H1 (cell line): ENCODE measurements at regions not wholly inside any gene's neighbourhood (a gene's known extent, or its start where the extent isn't known, plus 50 kb on each side); places are given as distances from the start of the nearest gene placed in this dataset.

Experiments
- CTCF ChIA-PET: fragments of 300-600 bp; sonication (Branson Sonifier 250); formaldehyde crosslinking; loops from one replicate; lab custom pipeline; 2021; ENCODE audit not compliant: partially characterized antibody; lab: Charles Lee
- POLR2A ChIA-PET: fragments of 300-600 bp; sonication (Branson Sonifier 250); formaldehyde crosslinking; loops from one replicate; lab custom pipeline; 2021; ENCODE audit warnings: inconsistent platforms; ENCODE audit not compliant: partially characterized antibody; lab: Charles Lee
- DNase-seq, 2 experiments: peaks; one replicate each; pipeline versions ENCODE4 v3.0.0 to v3.0.0-alpha.2; 2010 to 2022; ENCODE audit warnings: low spot score in 2 of 2, low read depth in 1 of 2, mixed read lengths in 1 of 2
- FAIRE-seq: peaks from 2 replicates; lab custom pipeline; 2011; peaks lifted over from hg19 to GRCh38; lab: Jason Lieb, UNC
- H2AFZ ChIP-seq: 2 replicates; pipeline ENCODE4 v1.8.1; 2012; ENCODE audit warnings: low read length, inconsistent platforms
- H2AK5ac ChIP-seq: 2 replicates; pipeline ENCODE4 v1.6.1; 2013; ENCODE audit warnings: low read depth, low read length
- H2BK120ac ChIP-seq: replicated peaks from 2 replicates; pipeline ENCODE3; 2013; ENCODE audit warnings: low read depth, low read length, inconsistent platforms
- H2BK12ac ChIP-seq: 2 replicates; pipeline ENCODE4 v1.6.1; 2013; ENCODE audit warnings: low read depth, low read length
- H2BK15ac ChIP-seq: 2 replicates; pipeline ENCODE4 v1.6.1; 2013; ENCODE audit warnings: low read length
- H2BK20ac ChIP-seq: 2 replicates; pipeline ENCODE4 v1.6.1; 2013; ENCODE audit warnings: low read length
- H2BK5ac ChIP-seq: 2 replicates; pipeline ENCODE4 v1.6.1; 2013; ENCODE audit warnings: low read depth, low read length
- H3K14ac ChIP-seq: 2 replicates; pipeline ENCODE4 v1.6.1; 2013; ENCODE audit warnings: inconsistent platforms; ENCODE audit not compliant: insufficient read length
- H3K18ac ChIP-seq: 2 replicates; pipeline ENCODE4 v1.6.1; 2013; ENCODE audit warnings: low read length; ENCODE audit errors: extremely low read depth
- H3K23ac ChIP-seq: 2 replicates; pipeline ENCODE4 v1.6.1; 2013; ENCODE audit warnings: inconsistent platforms; ENCODE audit not compliant: insufficient read length
- H3K23me2 ChIP-seq: 2 replicates; pipeline ENCODE4 v1.6.1; 2013; ENCODE audit warnings: low read depth, low read length
- H3K27ac ChIP-seq: 2 replicates; pipeline ENCODE4 v1.6.1; 2011; ENCODE audit warnings: low read depth, low read length, inconsistent platforms
- H3K27me3 ChIP-seq, 4 experiments: replicated peaks in 1 of 4; 1 replicate in 1 of 4; 2 replicates in 3 of 4; pipeline versions ENCODE4 v1.6.1 to v1.8.1; 2011 to 2013; ENCODE audit warnings: low read length in 3 of 4, mild to moderate bottlenecking in 3 of 4, inconsistent platforms in 2 of 4, mixed read lengths in 2 of 4, moderate library complexity in 1 of 4; ENCODE audit not compliant: control insufficient read depth in 3 of 4, insufficient read depth in 3 of 4; ENCODE audit errors: extremely low read depth in 1 of 4
- H3K36me3 ChIP-seq, 4 experiments: 2 replicates each; pipeline versions ENCODE4 v1.6.1 to v1.8.1; 2011 to 2013; ENCODE audit warnings: mild to moderate bottlenecking in 4 of 4, low read length in 3 of 4, moderate library complexity in 2 of 4, control low read depth in 1 of 4, inconsistent platforms in 1 of 4; ENCODE audit not compliant: insufficient read depth in 4 of 4, control insufficient read depth in 2 of 4
- H3K4ac ChIP-seq: replicated peaks from 2 replicates; pipeline ENCODE3; 2013; ENCODE audit warnings: low read length, low read depth, mixed read lengths, inconsistent platforms; ENCODE audit not compliant: insufficient read length
- H3K4me1 ChIP-seq, 4 experiments: replicated peaks in 1 of 4; 1 replicate in 1 of 4; 2 replicates in 3 of 4; pipeline versions ENCODE4 v1.6.1 to v1.8.1; 2011 to 2013; ENCODE audit warnings: low read length in 3 of 4, inconsistent platforms in 2 of 4, mixed read lengths in 1 of 4; ENCODE audit not compliant: insufficient read depth in 4 of 4, control insufficient read depth in 3 of 4
- H3K4me2 ChIP-seq, 2 experiments: 2 replicates each; pipeline versions ENCODE4 v1.6.1 to v1.8.1; 2011 to 2013; ENCODE audit warnings: low read depth in 2 of 2, low read length in 2 of 2, control low read depth in 1 of 2, inconsistent platforms in 1 of 2, mild to moderate bottlenecking in 1 of 2; ENCODE audit not compliant: insufficient read depth in 1 of 2
- H3K4me3 ChIP-seq, 4 experiments: fragments of 200-600, 300-600 bp in 1 of 4; sonication (generic), shearing (Covaris generic), sonication (Bioruptor Twin) in 1 of 4; 2 replicates each; pipeline versions ENCODE4 v1.5.1 to v1.8.1; 2011 to 2016; ENCODE audit warnings: low read length in 4 of 4, low read depth in 3 of 4, control low read depth in 2 of 4, inconsistent platforms in 2 of 4, mild to moderate bottlenecking in 2 of 4, mixed read lengths in 1 of 4, moderate library complexity in 1 of 4; ENCODE audit not compliant: insufficient read depth in 2 of 4; ENCODE audit errors: extremely low read depth in 1 of 4
- H3K56ac ChIP-seq: replicated peaks from 2 replicates; pipeline ENCODE3; 2013; ENCODE audit warnings: low read depth, mild to moderate bottlenecking, mixed read lengths, low read length, inconsistent platforms; ENCODE audit not compliant: insufficient read length
- H3K79me1 ChIP-seq: 2 replicates; pipeline ENCODE4 v1.6.1; 2013; ENCODE audit warnings: low read depth, low read length, control low read depth
- H3K79me2 ChIP-seq, 2 experiments: 2 replicates each; pipeline versions ENCODE4 v1.6.1 to v1.8.1; 2012 to 2013; ENCODE audit warnings: low read length in 2 of 2, mild to moderate bottlenecking in 2 of 2, inconsistent platforms in 1 of 2; ENCODE audit not compliant: insufficient read depth in 2 of 2, control insufficient read depth in 1 of 2
- H3K9ac ChIP-seq, 4 experiments: replicated peaks in 1 of 4; 1 replicate in 1 of 4; 2 replicates in 3 of 4; pipeline versions ENCODE4 v1.6.1 to v1.8.1; 2011 to 2013; ENCODE audit warnings: low read depth in 3 of 4, low read length in 3 of 4, control low read depth in 2 of 4, mild to moderate bottlenecking in 2 of 4, moderate library complexity in 2 of 4, inconsistent platforms in 1 of 4; ENCODE audit errors: extremely low read depth in 1 of 4
- H3K9me3 ChIP-seq, 2 experiments: 2 replicates each; pipeline versions ENCODE4 v1.6.1 to v1.8.1; 2012 to 2013; ENCODE audit warnings: mild to moderate bottlenecking in 2 of 2, moderate library complexity in 2 of 2, control low read depth in 1 of 2, inconsistent platforms in 1 of 2, low read depth in 1 of 2, low read length in 1 of 2, mixed read lengths in 1 of 2; ENCODE audit not compliant: insufficient read depth in 2 of 2
- H4K20me1 ChIP-seq, 2 experiments: replicated peaks in 1 of 2; 2 replicates each; pipeline versions ENCODE3 to v1.8.1; 2011 to 2013; ENCODE audit warnings: inconsistent platforms in 2 of 2, low read length in 2 of 2, mild to moderate bottlenecking in 1 of 2; ENCODE audit not compliant: insufficient read depth in 2 of 2, control insufficient read depth in 1 of 2
- H4K5ac ChIP-seq: 2 replicates; pipeline ENCODE4 v1.6.1; 2013; ENCODE audit warnings: low read length, low read depth, mixed read lengths, inconsistent platforms; ENCODE audit not compliant: insufficient read length
- H4K8ac ChIP-seq: 2 replicates; pipeline ENCODE4 v1.8.0; 2013; ENCODE audit warnings: mild to moderate bottlenecking, moderate library complexity, low read length, inconsistent platforms; ENCODE audit not compliant: insufficient read depth; ENCODE audit errors: extremely low read depth
- H4K91ac ChIP-seq: replicated peaks from 2 replicates; pipeline ENCODE3; 2013; ENCODE audit warnings: low read length, mixed read lengths, inconsistent platforms; ENCODE audit not compliant: insufficient read length
- ASH2L ChIP-seq: fragments of 200-600, 300-600 bp; sonication (generic); IDR thresholded peaks from one replicate; pipeline ENCODE4 v1.7.1; 2017; ENCODE audit warnings: low read length
- ATF3 ChIP-seq: IDR thresholded peaks from 2 replicates; pipeline ENCODE4 v1.6.1; 2011; ENCODE audit warnings: low read depth, mild to moderate bottlenecking, low read length; ENCODE audit not compliant: insufficient read depth
- CHD1 ChIP-seq: IDR thresholded peaks from 2 replicates; pipeline ENCODE4 v1.6.1; 2012; ENCODE audit warnings: low read depth, low read length, improper control_type of control experiment
- GTF2F1 ChIP-seq: IDR thresholded peaks from 2 replicates; pipeline ENCODE4 v1.6.1; 2012; ENCODE audit warnings: low read depth, low read length, improper control_type of control experiment, borderline replicate concordance
- POLR2AphosphoS5 ChIP-seq: IDR thresholded peaks from 2 replicates; pipeline ENCODE4 v1.6.1; 2011; ENCODE audit warnings: low read depth, low read length
- RFX5 ChIP-seq: IDR thresholded peaks from 2 replicates; pipeline ENCODE4 v1.6.1; 2011; ENCODE audit warnings: low read depth, low read length, improper control_type of control experiment, borderline replicate concordance
- RNF2 ChIP-seq: fragments of 200-900, 300-1000 bp; sonication (generic); IDR thresholded peaks from 2 replicates; pipeline ENCODE4 v1.7.1; 2016; ENCODE audit warnings: borderline replicate concordance, low read depth, mild to moderate bottlenecking, antibody characterized with exemption, low read length; ENCODE audit not compliant: poor library complexity, severe bottlenecking; ENCODE audit errors: missing control alignments
- RXRA ChIP-seq: IDR thresholded peaks from 2 replicates; pipeline ENCODE4 v1.6.1; 2011; ENCODE audit warnings: low read depth, mild to moderate bottlenecking, low read length, moderate library complexity; ENCODE audit not compliant: insufficient read depth
- SP2 ChIP-seq: IDR thresholded peaks from 2 replicates; pipeline ENCODE4 v1.6.1; 2012; ENCODE audit warnings: mild to moderate bottlenecking, low read length, inconsistent platforms
- TAF1 ChIP-seq: IDR thresholded peaks from 2 replicates; pipeline ENCODE4 v1.6.1; 2011; ENCODE audit warnings: mild to moderate bottlenecking, low read depth, low read length
- TBP ChIP-seq: IDR thresholded peaks from 2 replicates; pipeline ENCODE4 v1.6.1; 2011; ENCODE audit warnings: low read depth, low read length, improper control_type of control experiment
- ZNF274 ChIP-seq: IDR thresholded peaks from 2 replicates; pipeline ENCODE4 v1.7.0; 2012; ENCODE audit warnings: low read length, borderline replicate concordance; ENCODE audit errors: extremely low read depth
- WGBS, 2 experiments: shearing (Covaris generic) in 1 of 2; methylation state at CpG; one replicate each; pipeline versions ENCODE4 v1.1.6 to v1.1.7; 2013 to 2015; ENCODE audit warnings: low lambda C conversion rate in 2 of 2, mixed read lengths in 2 of 2, inconsistent platforms in 1 of 2, low coverage in 1 of 2, missing lambda C conversion rate in 1 of 2; ENCODE audit not compliant: insufficient replicate concordance in 2 of 2, insufficient coverage in 1 of 2, insufficient read length in 1 of 2; ENCODE audit errors: extremely low coverage in 1 of 2, missing lambda C conversion rate in 1 of 2; 5-methylcytosine and 5-hydroxymethylcytosine counted together

- no peak overlapping the region for H2BK20ac ChIP-seq
- H3K4me1 ChIP-seq: peaks cover 0 to 3% (median 0%) of the 10 kb centered on the region in 4 experiments; a peak in 2 of 7 replicates
- peaks cover 19 to 29% of the 10 kb centered on the region in 2 experiments for H4K20me1 ChIP-seq
- no peak overlapping the region for H3K23ac ChIP-seq
- no peak overlapping the region for H2BK12ac ChIP-seq
- no peak overlapping the region for H2AK5ac ChIP-seq
- H3K9me3 ChIP-seq: peaks cover 0 to 5% of the 10 kb centered on the region in 2 experiments; a peak in 2 of 4 replicates
- H3K9ac ChIP-seq: no peak overlapping the region
- no peak overlapping the region for H3K18ac ChIP-seq
- no peak overlapping the region for H3K4ac ChIP-seq
- H2AFZ ChIP-seq: no peak overlapping the region
- FAIRE-seq: no peak
- H3K79me2 ChIP-seq: peaks cover 8 to 9% of the 10 kb centered on the region in 2 experiments; a peak in 3 of 4 replicates
- WGBS, 2 experiments: 96% methylated on average over 11 of the region's 11 CpGs; no CpG with 5 or more reads in 1 of the 2 experiments
- H3K4me3 ChIP-seq: no peak overlapping the region
- no peak overlapping the region for H2BK5ac ChIP-seq
- ChIA-PET POLR2A (interaction anchor here (1.2 to 1.3 kb wide), 2 partner anchors 14 to 148 kb away, joined by 3 to 4 read pairs; no protein-coding TSS in a partner anchor), CTCF (interaction anchor here (0.7 to 1.3 kb wide), 3 partner anchors 27 to 231 kb away, joined by 3 read pairs; no protein-coding TSS in a partner anchor)
- no peak overlapping the region for H3K27ac ChIP-seq
- no peak for DNase-seq
- no peaks in the 10 kb centered on the region for H3K27me3 ChIP-seq
- H3K14ac ChIP-seq: no peak overlapping the region
- H3K36me3 ChIP-seq: peaks cover 0 to 12% (median 6%) of the 10 kb centered on the region in 4 experiments; a peak in 4 of 8 replicates
- no peak overlapping the region for H4K8ac ChIP-seq
- no peak overlapping the region for H3K56ac ChIP-seq
- H2BK15ac ChIP-seq: no peak overlapping the region
- no peak overlapping the region for H4K5ac ChIP-seq
- no peak overlapping the region for H4K91ac ChIP-seq
- peaks cover 20% of the 10 kb centered on the region for H3K79me1 ChIP-seq
- peaks cover 9% of the 10 kb centered on the region for H3K23me2 ChIP-seq
- no peak overlapping the region for H2BK120ac ChIP-seq
- H3K4me2 ChIP-seq: no peak overlapping the region
- TF ChIP-seq RXRA (no peak), RFX5 (no peak), ZNF274 (no peak), TBP (no peak), CHD1 (no peak), GTF2F1 (no peak), POLR2AphosphoS5 (no peak), RNF2 (no peak), TAF1 (no peak), SP2 (no peak), ASH2L (no peak), ATF3 (no peak)
Observed at GRCh38 chr2:120927265-120927628, 191.6 kb downstream of the GLI2 start.
